B cell (primary cell): ENCODE measurements at regions not wholly inside any gene's neighbourhood (a gene's known extent, or its start where the extent isn't known, plus 50 kb on each side); places are given as distances from the start of the nearest gene placed in this dataset.

Source experiments
- ATAC-seq: fragments of 200-7000 bp; cut with Tn5 transposase; one replicate; pipeline ENCODE4 v1.10.0; 2021; ENCODE audit warnings: low read depth, mild to moderate bottlenecking, moderate number of reproducible peaks, moderate library complexity
- CTCF ChIA-PET: fragments of 350-600 bp; sonication (Branson Sonifier 250); formaldehyde crosslinking; loops from one replicate; lab custom pipeline; 2021; ENCODE audit warnings: antibody characterized with exemption, inconsistent platforms; lab: Charles Lee
- POLR2A ChIA-PET: fragments of 350-600 bp; sonication (Branson Sonifier 250); formaldehyde crosslinking; loops from one replicate; lab custom pipeline; 2021; ENCODE audit warnings: antibody characterized with exemption; lab: Charles Lee
- DNase-seq: peaks from one replicate; pipeline ENCODE4 v3.0.0; 2013
- H2AFZ ChIP-seq: 2 replicates; pipeline ENCODE4 v1.6.1; 2012; ENCODE audit warnings: mild to moderate bottlenecking, low read depth, low read length; ENCODE audit not compliant: insufficient read depth, poor library complexity, severe bottlenecking
- H3K27ac ChIP-seq, 2 donors: 1 replicate in 1 of 2; 2 replicates in 1 of 2; pipeline ENCODE4 v1.5.1; 2012 to 2013; ENCODE audit warnings: low read length in 2 of 2, mild to moderate bottlenecking in 2 of 2, moderate library complexity in 1 of 2
- H3K27me3 ChIP-seq, 4 experiments: fragments of 200-600 bp in 1 of 4; sonication (generic) in 1 of 4; replicated peaks in 1 of 4; 1 replicate in 2 of 4; 2 replicates in 2 of 4; pipeline versions ENCODE4 v1.6.1 to v1.7.0; 2013 to 2016; ENCODE audit warnings: low read length in 3 of 4, mild to moderate bottlenecking in 2 of 4, mixed read lengths in 1 of 4, moderate library complexity in 1 of 4; ENCODE audit not compliant: insufficient read depth in 4 of 4, control insufficient read depth in 3 of 4; ENCODE audit errors: control extremely low read depth in 1 of 4
- H3K36me3 ChIP-seq, 2 experiments: replicated peaks in 1 of 2; 1 replicate in 1 of 2; 2 replicates in 1 of 2; pipeline versions ENCODE4 v1.6.1 to v1.7.1; 2013; ENCODE audit warnings: low read length in 1 of 2; ENCODE audit not compliant: insufficient read depth in 2 of 2, control insufficient read depth in 1 of 2; ENCODE audit errors: control extremely low read depth in 1 of 2, extremely low read depth in 1 of 2
- H3K4me1 ChIP-seq, 2 donors: fragments of 200-600 bp in 1 of 2; sonication (generic) in 1 of 2; 1 replicate in 1 of 2; 2 replicates in 1 of 2; pipeline versions ENCODE4 v1.5.1 to v1.6.1; 2013 to 2017; ENCODE audit warnings: low read length in 2 of 2; ENCODE audit not compliant: control insufficient read depth in 2 of 2, insufficient read depth in 2 of 2
- H3K4me2 ChIP-seq: replicated peaks from 2 replicates; pipeline ENCODE3; 2012; ENCODE audit warnings: mild to moderate bottlenecking, low read depth, low read length; ENCODE audit not compliant: poor library complexity, severe bottlenecking
- H3K4me3 ChIP-seq, 5 experiments: fragments of 200-600 bp in 1 of 5; sonication (generic) in 1 of 5; 1 replicate in 3 of 5; 2 replicates in 2 of 5; pipeline versions ENCODE4 v1.5.1 to v1.7.0; 2011 to 2016; ENCODE audit warnings: low read length in 4 of 5, mild to moderate bottlenecking in 4 of 5, low read depth in 2 of 5, control low read depth in 1 of 5, moderate library complexity in 1 of 5; ENCODE audit not compliant: insufficient read depth in 1 of 5; ENCODE audit errors: control extremely low read depth in 1 of 5, extremely low read depth in 1 of 5
- H3K79me2 ChIP-seq: fragments of 200-600 bp; sonication (generic); one replicate; pipeline ENCODE4 v1.6.0; 2016; ENCODE audit warnings: low read length; ENCODE audit not compliant: control insufficient read depth, insufficient read depth
- H3K9ac ChIP-seq: fragments of 200-600 bp; sonication (generic); 2 replicates; pipeline ENCODE4 v1.6.1; 2017; ENCODE audit warnings: mild to moderate bottlenecking, low read length, moderate library complexity
- H3K9me3 ChIP-seq, 3 donors: one replicate each; pipeline versions ENCODE4 v1.6.1 to v1.7.1; 2013; ENCODE audit warnings: low read length in 2 of 3; ENCODE audit not compliant: control insufficient read depth in 2 of 3, insufficient read depth in 1 of 3; ENCODE audit errors: control extremely low read depth in 1 of 3
- H4K20me1 ChIP-seq: 2 replicates; pipeline ENCODE4 v1.6.0; 2012; ENCODE audit warnings: mild to moderate bottlenecking, low read length; ENCODE audit not compliant: insufficient read depth, control insufficient read depth, poor library complexity, severe bottlenecking
- H3K27ac Mint-ChIP-seq: one replicate; pipeline ENCODE4 v1.8.0; 2021; ENCODE audit warnings: mixed read lengths
- H3K27me3 Mint-ChIP-seq: one replicate; pipeline ENCODE4 v1.8.0; 2021; ENCODE audit warnings: mixed read lengths
- H3K4me1 Mint-ChIP-seq: one replicate; pipeline ENCODE4 v1.8.0; 2021; ENCODE audit warnings: mixed read lengths
- H3K4me3 Mint-ChIP-seq: one replicate; pipeline ENCODE4 v1.8.0; 2021; ENCODE audit warnings: mixed read lengths
- H3K9me3 Mint-ChIP-seq: one replicate; pipeline ENCODE4 v1.8.0; 2022; ENCODE audit warnings: mixed read lengths; ENCODE audit not compliant: insufficient read depth
- CTCF ChIP-seq: fragments of 200-600 bp; IDR thresholded peaks from one replicate; pipeline ENCODE4 v1.8.0; 2022; ENCODE audit warnings: antibody characterized with exemption, mild to moderate bottlenecking
- EZH2 ChIP-seq: IDR thresholded peaks from 2 replicates; pipeline ENCODE4 v1.6.1; 2012; ENCODE audit warnings: borderline replicate concordance, low read depth, mild to moderate bottlenecking, moderate library complexity, low read length; ENCODE audit not compliant: insufficient read depth, poor library complexity, severe bottlenecking
- WGBS: methylation state at CpG from one replicate; pipeline ENCODE4 v1.1.5; 2013; ENCODE audit warnings: missing lambda C conversion rate; ENCODE audit not compliant: insufficient coverage; 5-methylcytosine and 5-hydroxymethylcytosine counted together
- intact Hi-C: fragments of 100-400 bp; cut with micrococcal nuclease; formaldehyde crosslinking; loops from one replicate; pipeline ENCODE4 v1.10.0; 2022

- intact Hi-C loops: no loop called here
- ChIA-PET CTCF (no interaction called here), POLR2A (no interaction called here)
- WGBS: 100% methylated on average over 1 of the region's 2 CpGs
- H3K79me2 ChIP-seq: no peaks in the 10 kb centered on the region
- no peaks in the 10 kb centered on the region for H3K36me3 ChIP-seq
- TF ChIP-seq CTCF: no peak
- no peak for TF ChIP-seq EZH2
- Mint-ChIP-seq H3K4me1 (no peaks in the 10 kb centered on the region), H3K9me3 (no peaks in the 10 kb centered on the region), H3K27me3 (no peaks in the 10 kb centered on the region), H3K27ac (no peak overlapping the region), H3K4me3 (no peak overlapping the region)
- DNase-seq (no peak), ATAC-seq (no peak)
- H2AFZ ChIP-seq: no peak overlapping the region
- no peak overlapping the region for H3K4me3 ChIP-seq
- H3K27me3 ChIP-seq: no peaks in the 10 kb centered on the region
- H3K4me2 ChIP-seq: no peak overlapping the region
- no peaks in the 10 kb centered on the region for H4K20me1 ChIP-seq
- H3K9me3 ChIP-seq: no peaks in the 10 kb centered on the region
- no peaks in the 10 kb centered on the region for H3K4me1 ChIP-seq
- no peak overlapping the region for H3K27ac ChIP-seq
- H3K9ac ChIP-seq: no peak overlapping the region
Measured at GRCh38 chr11:81424822-81425221, 1308.8 kb downstream of the FAM181B start.

GRCh38 chr11:81422402-81422801, 1311.3 kb downstream of the FAM181B start:
- Mint-ChIP-seq H3K4me1 (no peaks in the 10 kb centered on the region), H3K9me3 (no peaks in the 10 kb centered on the region), H3K27me3 (no peaks in the 10 kb centered on the region), H3K27ac (no peak overlapping the region), H3K4me3 (no peak overlapping the region)
- CTCF ChIA-PET: no interaction called here
- ATAC-seq: no peak
- Histone ChIP-seq H3K4me3 (no peak overlapping the region), H3K4me1 (no peaks in the 10 kb centered on the region), H3K9ac (no peak overlapping the region), H3K9me3 (no peaks in the 10 kb centered on the region), H4K20me1 (no peaks in the 10 kb centered on the region), H3K79me2 (no peaks in the 10 kb centered on the region), H2AFZ (no peak overlapping the region), H3K4me2 (no peak overlapping the region), H3K27me3 (no peaks in the 10 kb centered on the region), H3K27ac (no peak overlapping the region), H3K36me3 (no peaks in the 10 kb centered on the region)
- intact Hi-C loops: no loop called here
- DNase-seq: no peak
- POLR2A ChIA-PET: no interaction called here
- TF ChIP-seq CTCF: no peak
- no peak for TF ChIP-seq EZH2
